ENCODE measurements at regions not wholly inside any gene's neighbourhood (a gene's known extent, or its start where the extent isn't known, plus 50 kb on each side); places are given as distances from the start of the nearest gene placed in this dataset.

DNA sequence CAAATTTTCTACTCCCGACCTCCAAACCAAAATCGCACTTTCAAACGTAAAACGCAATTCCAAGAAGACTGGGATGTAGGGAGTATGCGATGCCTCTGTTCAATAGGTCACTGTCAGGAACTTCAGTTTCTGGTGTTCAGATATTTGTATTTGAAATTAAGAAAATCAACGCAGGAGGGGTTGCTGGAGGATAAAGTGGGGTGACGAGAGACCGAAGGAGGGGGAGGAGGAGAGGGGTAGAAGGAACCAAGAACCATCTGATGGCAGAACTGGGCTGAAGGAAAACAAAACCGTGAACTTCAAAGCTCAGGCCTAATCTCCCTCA, 293.8 kb upstream of the NFE2L3 start:
- H2AFZ ChIP-seq (ENCODE audit: low read depth, low read length), result no peak overlapping the region
- Mint-ChIP-seq H3K4me3 (ENCODE audit: unreplicated experiment) (no peak overlapping the region), H3K4me1 (ENCODE audit: low read depth, unreplicated experiment) (peaks cover 12% of the 10 kb centered on the region), H3K27ac (ENCODE audit: unreplicated experiment) (no peak overlapping the region), H3K9me3 (ENCODE audit: unreplicated experiment) (peaks cover 13% of the 10 kb centered on the region), H3K36me3 (ENCODE audit: low read depth, unreplicated experiment) (peaks cover 3% of the 10 kb centered on the region), H3K27me3 (ENCODE audit: low read depth, unreplicated experiment) (peaks cover 35% of the 10 kb centered on the region)
- FAIRE-seq (no peak), DNase-seq (ENCODE audit: low read depth) (no peak)
- H3K9me3 ChIP-seq (ENCODE audit: insufficient read depth, low read depth, low read length), result no peaks in the 10 kb centered on the region
- no peak overlapping the region for H3K9ac ChIP-seq (ENCODE audit: low read length)
- H3K4me3 ChIP-seq (ENCODE audit: insufficient read depth, low read depth, low read length), result no peak overlapping the region
- no peak overlapping the region for H3K4me2 ChIP-seq (ENCODE audit: low read length)
- H3K79me2 ChIP-seq (ENCODE audit: insufficient read depth, low read length), result no peaks in the 10 kb centered on the region
- TF ChIP-seq, protein P1, sequence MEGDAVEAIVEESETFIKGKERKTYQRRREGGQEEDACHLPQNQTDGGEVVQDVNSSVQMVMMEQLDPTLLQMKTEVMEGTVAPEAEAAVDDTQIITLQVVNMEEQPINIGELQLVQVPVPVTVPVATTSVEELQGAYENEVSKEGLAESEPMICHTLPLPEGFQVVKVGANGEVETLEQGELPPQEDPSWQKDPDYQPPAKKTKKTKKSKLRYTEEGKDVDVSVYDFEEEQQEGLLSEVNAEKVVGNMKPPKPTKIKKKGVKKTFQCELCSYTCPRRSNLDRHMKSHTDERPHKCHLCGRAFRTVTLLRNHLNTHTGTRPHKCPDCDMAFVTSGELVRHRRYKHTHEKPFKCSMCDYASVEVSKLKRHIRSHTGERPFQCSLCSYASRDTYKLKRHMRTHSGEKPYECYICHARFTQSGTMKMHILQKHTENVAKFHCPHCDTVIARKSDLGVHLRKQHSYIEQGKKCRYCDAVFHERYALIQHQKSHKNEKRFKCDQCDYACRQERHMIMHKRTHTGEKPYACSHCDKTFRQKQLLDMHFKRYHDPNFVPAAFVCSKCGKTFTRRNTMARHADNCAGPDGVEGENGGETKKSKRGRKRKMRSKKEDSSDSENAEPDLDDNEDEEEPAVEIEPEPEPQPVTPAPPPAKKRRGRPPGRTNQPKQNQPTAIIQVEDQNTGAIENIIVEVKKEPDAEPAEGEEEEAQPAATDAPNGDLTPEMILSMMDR (IDR thresholded peaks at IDR 0.05; ENCODE audit: insufficient read depth, low read depth, low read length), result no peak
- TF ChIP-seq EZH2 (IDR thresholded peaks at IDR 0.05; ENCODE audit: insufficient read depth, low read length), result no peak
- H3K27ac ChIP-seq (ENCODE audit: low read depth, low read length), result no peak overlapping the region
- H3K4me1 ChIP-seq (ENCODE audit: insufficient read depth, low read length), result peaks cover 9% of the 10 kb centered on the region
- H3K36me3 ChIP-seq (ENCODE audit: insufficient read depth, low read length), result no peaks in the 10 kb centered on the region
- no peaks in the 10 kb centered on the region for H4K20me1 ChIP-seq (ENCODE audit: insufficient read depth, low read length)
- H3K27me3 ChIP-seq (ENCODE audit: insufficient read depth, low read length), result peaks cover 71% of the 10 kb centered on the region

DNA sequence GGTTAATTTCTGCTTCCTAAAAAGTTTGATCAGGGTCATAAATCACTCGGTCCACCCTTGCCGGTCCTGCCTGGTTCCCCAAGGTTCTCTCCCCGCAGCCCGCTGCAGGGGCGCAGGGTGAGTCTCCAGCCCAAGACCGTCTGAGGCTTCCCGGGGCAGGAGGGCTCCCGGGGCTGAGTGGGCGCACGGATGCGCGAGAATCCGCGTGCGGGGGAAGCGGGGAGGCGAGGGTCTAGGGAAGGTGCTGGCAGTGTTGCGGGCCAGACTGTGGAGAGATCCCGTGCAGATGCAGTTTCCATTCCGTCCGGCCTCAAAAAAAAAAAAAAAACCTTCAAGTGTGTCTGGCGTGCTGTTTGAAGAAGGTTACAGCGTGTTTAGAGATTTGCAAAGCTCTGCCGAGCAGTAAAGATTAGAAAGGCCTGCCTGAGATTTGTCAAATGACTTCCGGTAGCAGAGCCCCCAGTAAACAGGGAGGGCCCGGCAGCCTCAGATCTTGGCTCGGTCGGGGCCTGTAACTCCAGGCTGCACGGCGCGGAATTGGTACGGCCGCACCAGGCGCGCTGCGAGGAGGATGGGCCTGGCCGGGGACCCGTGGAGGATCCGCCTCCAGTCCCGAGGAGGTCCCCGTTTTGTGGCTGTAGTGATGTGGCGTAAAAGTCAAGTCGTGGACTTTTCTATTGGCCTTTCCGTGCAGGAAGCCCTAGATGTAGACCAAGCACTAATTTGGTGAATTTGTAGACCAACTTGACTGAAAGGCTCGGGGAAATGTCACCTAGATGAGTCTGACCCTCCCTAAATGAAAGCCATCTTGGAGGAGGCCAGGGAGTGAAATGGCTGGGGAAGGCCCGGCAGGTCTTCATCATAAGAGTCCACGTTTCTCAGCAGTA, 293.2 kb upstream of the NFE2L3 start:
- Histone ChIP-seq H3K9me3 (ENCODE audit: insufficient read depth, low read depth, low read length) (no peaks in the 10 kb centered on the region), H3K27me3 (ENCODE audit: insufficient read depth, low read length) (peaks cover 71% of the 10 kb centered on the region), H3K79me2 (ENCODE audit: insufficient read depth, low read length) (no peaks in the 10 kb centered on the region), H4K20me1 (ENCODE audit: insufficient read depth, low read length) (no peaks in the 10 kb centered on the region), H3K4me3 (ENCODE audit: insufficient read depth, low read depth, low read length) (no peak overlapping the region), H3K9ac (ENCODE audit: low read length) (no peak overlapping the region), H3K4me2 (ENCODE audit: low read length) (no peak overlapping the region), H2AFZ (ENCODE audit: low read depth, low read length) (no peak overlapping the region), H3K36me3 (ENCODE audit: insufficient read depth, low read length) (no peaks in the 10 kb centered on the region), H3K4me1 (ENCODE audit: insufficient read depth, low read length) (peaks cover 9% of the 10 kb centered on the region), H3K27ac (ENCODE audit: low read depth, low read length) (no peak overlapping the region)
- DNase-seq (ENCODE audit: low read depth), result no peak
- H3K27ac Mint-ChIP-seq (ENCODE audit: unreplicated experiment), result no peak overlapping the region
- H3K4me1 Mint-ChIP-seq (ENCODE audit: low read depth, unreplicated experiment), result peaks cover 7% of the 10 kb centered on the region
- no peak for FAIRE-seq
- TF ChIP-seq, protein P1 (IDR thresholded peaks at IDR 0.05; ENCODE audit: insufficient read depth, low read depth, low read length), result no peak
- peak; percentile 60 for TF ChIP-seq EZH2 (IDR thresholded peaks at IDR 0.05; ENCODE audit: insufficient read depth, low read length)
- peaks cover 13% of the 10 kb centered on the region for H3K9me3 Mint-ChIP-seq (ENCODE audit: unreplicated experiment)
- H3K4me3 Mint-ChIP-seq (ENCODE audit: unreplicated experiment), result no peak overlapping the region
- H3K36me3 Mint-ChIP-seq (ENCODE audit: low read depth, unreplicated experiment), result peaks cover 3% of the 10 kb centered on the region
- H3K27me3 Mint-ChIP-seq (ENCODE audit: low read depth, unreplicated experiment), result peaks cover 37% of the 10 kb centered on the region

Data from astrocyte (in vitro differentiated cells and primary cell).